Amygdala (tissue), 56 donors: ENCODE measurements at regions not wholly inside any gene's neighbourhood (a gene's known extent, or its start where the extent isn't known, plus 50 kb on each side); places are given as distances from the start of the nearest gene placed in this dataset.
"Not testable (repeated sequence)": the region's sequence is repeated elsewhere in the genome, so short reads cannot be mapped to it uniquely, and the experiment has no call there.

Experiments used
- DNase-seq, 56 donors: peaks; one replicate each; lab custom pipeline; 2025; lab: John Stamatoyannopoulos, UW

DNA sequence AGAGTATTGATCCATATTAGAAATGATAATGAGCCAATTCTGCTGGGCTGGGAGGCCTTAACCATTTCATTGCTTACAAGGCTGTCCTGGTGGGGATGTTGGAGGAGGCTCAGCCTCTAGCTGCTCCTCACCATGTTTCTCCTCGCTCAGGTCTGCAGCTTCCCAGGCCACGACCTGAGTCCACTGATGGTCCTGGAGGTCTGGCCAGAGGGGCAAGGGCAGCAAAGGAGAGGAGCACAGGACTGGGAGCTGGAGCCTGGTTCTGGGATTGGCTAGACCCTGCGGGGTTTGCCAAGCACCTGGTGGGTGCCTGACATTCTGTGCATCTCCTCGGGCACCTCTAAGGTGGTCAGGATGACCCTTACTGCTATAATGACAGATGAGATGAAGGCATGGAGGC is 92.6 kb downstream of the KIF26A start:
- no peak for DNase-seq

- DNase-seq, result no peak
Measured at GRCh38 chr14:104232070-104232484, 93.7 kb downstream of the KIF26A start.

- not testable (repeated sequence) for DNase-seq
Measured at GRCh38 chr14:104234007-104234786, 95.8 kb downstream of the KIF26A start.

- DNase-seq, result no peak
Measured at GRCh38 chr14:104235686-104236085, 97.3 kb downstream of the KIF26A start.

DNA sequence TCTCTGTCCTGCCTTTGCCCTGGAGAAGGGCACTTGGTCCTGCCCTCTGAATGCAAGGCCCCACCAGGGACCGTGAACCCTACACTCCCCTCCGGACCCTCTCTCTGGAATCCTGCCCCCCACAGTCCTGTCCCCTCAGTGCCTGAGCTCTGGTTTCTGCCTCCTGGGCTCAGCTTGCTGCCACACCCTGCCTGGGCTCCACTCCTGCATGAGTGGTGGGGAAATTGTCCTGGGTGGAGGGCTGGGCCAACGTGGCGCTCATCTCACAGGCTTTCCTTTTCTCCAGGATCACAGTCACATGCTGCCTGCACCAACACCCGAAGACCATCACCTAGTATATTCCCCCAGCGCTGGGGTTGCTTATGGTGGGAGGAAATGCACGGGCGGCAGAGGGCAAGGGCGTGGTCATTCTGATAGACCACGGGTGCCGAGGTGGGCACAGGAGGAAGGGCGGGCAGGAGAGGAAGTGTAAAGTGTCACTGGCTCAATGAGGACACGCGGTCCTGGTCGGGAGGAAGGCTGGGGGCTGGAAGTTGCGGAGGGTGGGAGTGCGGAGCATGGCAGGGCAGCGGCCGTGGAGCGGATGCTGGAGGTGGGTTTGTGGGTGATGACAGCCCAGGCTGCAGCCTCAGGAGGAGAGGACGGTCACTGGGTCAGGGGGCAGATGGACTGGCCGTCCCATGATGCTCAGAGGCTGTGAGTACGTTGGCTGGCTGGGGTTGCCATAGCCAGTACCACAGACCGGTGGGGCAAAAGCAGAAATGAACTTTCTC is 99.5 kb downstream of the KIF26A start:
- no peak for DNase-seq

GRCh38 chr14:104238424-104239184 is 100.2 kb downstream of the KIF26A start:
- no peak for DNase-seq

DNA sequence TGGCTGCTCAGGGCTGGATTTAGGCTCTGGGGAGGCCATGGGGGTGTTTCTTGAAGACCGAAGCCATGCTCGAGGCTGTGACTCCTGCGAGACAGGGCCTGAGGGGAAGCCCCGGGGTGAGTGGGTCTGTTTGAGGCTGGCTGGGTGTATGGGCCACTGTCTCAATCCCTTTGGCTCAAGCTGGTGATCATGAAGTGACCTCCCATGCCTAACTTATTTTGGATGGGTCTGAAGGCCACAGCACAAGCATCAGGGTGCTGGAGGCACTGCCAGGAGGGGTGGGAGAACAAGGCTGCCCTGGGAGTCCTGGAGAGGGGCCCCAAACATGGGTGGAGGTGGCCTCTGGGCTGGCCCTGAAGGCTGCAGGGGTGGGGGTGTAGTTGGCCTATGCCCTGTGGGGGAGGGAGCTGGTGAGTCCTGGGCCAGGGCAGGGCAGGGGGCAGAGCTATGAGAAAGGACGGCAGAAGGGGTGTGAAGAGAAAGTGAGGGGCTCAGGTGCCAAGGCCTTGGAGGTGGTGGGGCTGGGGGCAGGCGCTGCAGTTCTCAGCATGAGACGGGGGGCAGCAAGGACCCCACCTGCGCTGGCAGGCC is 100.9 kb downstream of the KIF26A start:
- DNase-seq, result no peak

DNA sequence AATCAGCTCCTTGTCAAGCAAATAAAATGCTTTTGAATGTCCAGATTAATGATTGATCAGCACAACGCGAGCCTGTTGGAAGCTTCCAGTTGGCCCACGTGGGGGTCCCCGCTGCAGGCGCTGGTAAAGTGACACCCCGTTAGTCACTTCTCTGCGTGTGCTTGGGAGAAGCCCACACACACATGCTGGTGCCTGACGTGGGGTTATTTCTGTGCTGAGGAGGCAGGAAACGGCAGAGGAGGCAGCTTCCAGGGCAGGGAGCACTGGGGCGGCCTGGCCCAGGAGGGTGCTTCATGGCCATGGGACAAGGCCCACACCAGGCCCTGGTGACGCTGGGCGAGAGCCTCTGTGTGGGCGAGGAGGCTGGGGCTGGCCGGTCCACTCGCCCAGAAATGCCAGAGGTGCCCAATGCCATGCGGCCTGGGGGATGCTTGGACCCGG is 101.5 kb downstream of the KIF26A start:
- no peak for DNase-seq

GRCh38 chr14:104240434-104241157 is 102.2 kb downstream of the KIF26A start:
- DNase-seq, result no peak

GRCh38 chr14:104243200-104243599 is 104.8 kb downstream of the KIF26A start:
- DNase-seq, result no peak

GRCh38 chr14:104244221-104245011 is 106.0 kb downstream of the KIF26A start:
- no peak for DNase-seq

DNA sequence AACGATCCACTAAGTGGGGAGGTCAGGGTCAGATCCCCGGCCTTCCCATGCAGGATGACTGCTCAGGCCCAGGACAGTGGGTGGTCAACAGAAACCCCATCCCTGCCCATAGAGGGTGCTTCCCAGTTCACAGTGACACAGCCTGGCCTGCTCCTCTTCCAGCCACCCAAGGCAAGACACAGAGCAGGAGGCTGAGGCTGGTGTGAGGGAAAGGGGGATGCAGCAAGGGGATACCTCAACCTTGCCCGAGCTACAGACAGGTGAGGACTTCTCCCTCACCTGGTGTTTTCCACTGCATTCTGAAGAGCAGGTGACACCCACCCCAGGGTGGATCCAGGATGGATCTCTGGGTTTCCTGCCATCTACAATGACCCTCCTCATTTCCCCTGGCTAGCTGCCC is 106.7 kb downstream of the KIF26A start:
- DNase-seq, result no peak

GRCh38 chr14:104245723-104246122 is 107.3 kb downstream of the KIF26A start:
- no peak for DNase-seq

DNA sequence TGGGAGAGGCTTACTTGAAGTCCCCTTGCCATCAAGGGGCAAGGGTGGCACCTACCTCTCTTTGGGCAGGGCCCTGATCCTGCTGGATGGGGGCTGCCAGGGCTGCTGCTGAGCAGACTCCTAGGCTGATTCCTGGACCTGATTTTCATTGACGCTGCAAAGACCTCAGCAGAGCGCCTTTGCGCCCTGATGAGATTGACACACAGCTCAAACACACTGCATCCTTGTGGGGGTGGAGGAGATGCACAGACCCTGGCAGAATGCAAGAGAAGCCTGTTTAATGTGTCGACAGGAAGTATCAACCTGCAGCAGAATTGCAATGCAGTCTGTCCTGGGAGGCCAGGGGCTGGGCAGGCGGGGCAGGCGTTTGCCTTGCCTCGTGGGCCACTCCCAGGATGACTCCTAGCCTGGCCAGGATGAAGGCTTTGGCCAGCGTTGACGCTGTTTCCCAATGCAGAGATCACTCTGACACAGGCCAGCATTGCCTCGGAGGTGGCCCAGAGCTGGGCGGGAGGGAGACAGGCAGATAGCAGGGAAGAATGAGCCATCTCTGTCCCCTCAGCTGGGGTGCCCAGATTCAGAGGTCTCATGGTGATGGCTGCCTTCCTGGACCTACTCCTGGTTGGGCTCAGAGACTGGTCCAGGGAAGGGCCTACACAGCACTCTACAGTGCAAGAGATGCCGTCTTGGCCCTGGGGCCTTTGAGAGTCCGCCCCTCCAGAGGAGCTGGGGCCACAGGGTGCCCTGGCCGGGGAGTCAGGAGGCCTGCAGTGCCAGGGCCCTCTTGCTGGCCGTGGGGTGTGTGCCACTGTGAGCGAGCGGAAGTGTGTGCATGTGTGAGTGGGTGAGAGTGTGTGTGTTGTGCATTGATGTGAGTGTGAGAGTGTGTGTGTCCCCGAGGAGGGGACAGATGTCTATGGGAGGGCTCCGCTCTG is 108.3 kb downstream of the KIF26A start:
- DNase-seq, result no peak

DNA sequence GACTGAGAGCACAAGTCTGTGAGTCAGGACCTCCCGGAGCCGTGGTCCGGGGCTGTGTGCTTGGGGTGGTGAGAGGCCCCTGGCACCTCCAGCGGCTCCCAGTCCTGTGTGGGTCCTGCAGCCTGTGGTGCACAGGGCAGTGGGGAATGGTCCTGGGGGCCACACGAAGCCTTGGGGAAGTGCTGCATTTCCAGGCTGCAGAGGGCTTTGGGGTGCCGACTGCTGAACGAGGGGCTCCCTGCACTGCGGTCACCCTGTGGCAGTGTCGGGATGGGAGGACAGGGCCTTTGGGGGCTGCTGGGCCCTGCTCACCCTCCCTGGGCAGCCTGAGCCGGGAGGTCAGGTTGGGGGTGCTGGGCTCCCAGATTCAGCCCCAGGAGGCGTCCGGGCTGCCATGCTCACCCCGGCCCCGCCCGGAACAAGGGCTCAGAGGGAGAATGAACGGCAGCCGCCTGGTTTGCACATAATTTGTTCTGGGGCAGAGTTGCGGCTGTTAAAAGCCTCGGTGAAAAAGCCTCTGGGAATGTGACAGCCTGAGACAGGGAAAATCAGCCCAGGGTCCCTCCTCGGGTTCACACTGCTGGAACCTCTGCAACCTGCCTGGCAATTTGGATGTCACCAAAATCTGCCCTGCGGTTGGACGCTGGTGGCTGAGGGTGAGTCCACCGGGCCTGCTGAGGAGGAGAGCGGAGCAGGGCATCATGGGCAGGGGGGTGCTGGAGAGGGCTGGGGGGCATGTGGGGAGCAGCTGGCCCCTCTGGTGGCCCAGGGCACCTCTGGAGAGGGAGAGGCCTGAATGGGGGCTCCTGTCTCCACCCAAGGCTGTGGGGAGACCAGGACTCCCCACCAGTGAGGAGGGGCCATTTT is 109.2 kb downstream of the KIF26A start:
- DNase-seq, result no peak

DNA sequence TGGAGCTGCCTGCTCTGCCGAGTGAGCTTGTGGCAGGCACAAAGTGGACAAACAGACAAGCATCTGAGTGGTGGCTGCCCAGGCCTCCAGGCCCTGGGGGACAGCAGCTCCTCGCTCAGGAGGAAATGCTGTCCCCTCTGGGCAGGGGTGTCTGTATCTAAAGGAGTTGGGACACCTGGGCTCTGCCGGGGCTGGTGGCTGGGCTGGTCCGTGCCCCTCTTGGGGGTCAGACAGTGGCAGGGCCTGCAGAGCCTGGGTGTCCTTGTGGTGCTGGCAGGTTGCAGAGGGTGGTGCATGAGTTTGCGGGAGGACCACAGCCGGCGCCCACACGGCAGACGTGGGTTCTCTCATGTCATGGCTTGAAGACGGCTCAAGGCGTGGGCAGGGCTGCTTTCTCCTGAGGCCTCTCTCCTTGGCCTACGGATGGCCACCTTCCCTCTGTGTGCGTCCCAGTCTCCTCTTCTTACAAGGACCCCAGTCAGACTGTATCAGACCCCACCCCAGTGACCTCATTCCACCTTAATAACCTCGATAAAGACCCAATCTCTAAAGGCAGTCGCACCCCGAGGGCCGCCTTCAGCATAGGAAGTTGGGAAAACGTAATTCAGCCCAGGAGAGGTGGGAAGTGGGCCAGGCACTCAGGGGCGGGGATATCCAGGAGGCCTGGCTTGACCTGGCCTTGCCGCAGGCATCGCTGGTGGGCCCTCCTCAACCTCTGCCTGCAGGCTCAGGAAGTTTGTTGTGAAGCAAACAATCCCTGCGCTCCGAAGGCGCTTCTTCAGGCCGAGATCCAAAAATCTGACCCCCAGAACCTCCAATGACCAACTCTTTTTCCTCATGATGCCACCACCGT is 110.0 kb downstream of the KIF26A start:
- no peak for DNase-seq
